ENCODE measurements at regions not wholly inside any gene's neighbourhood (a gene's known extent, or its start where the extent isn't known, plus 50 kb on each side); places are given as distances from the start of the nearest gene placed in this dataset.

GRCh38 chr7:130867039-130867438, 133.0 kb upstream of the KLF14 start:
- no peak for TF ChIP-seq POLR2A (IDR thresholded peaks at IDR 0.05; ENCODE audit: low read depth, low read length)
- TF ChIP-seq POLR2AphosphoS5 (IDR thresholded peaks at IDR 0.05; ENCODE audit: low read depth, low read length), result 0 out of 2 replicates have a peak, but pooled peaks have one; percentile 4
- TF ChIP-seq TAF1 (IDR thresholded peaks at IDR 0.05; ENCODE audit: low read depth, low read length), result no peak
- TF ChIP-seq SPI1 (IDR thresholded peaks at IDR 0.05; ENCODE audit: low read depth, low read length), result no peak
